Right cardiac atrium (tissue), 5 donors: ENCODE measurements at regions not wholly inside any gene's neighbourhood (a gene's known extent, or its start where the extent isn't known, plus 50 kb on each side); places are given as distances from the start of the nearest gene placed in this dataset.

Experiments used
- ATAC-seq, 2 donors: fragments of 200-7000 bp; cut with Tn5 transposase; one replicate each; pipeline versions ENCODE4 v1.8.0 to v1.9.1; 2020; ENCODE audit warnings: moderate library complexity in 2 of 2, mild to moderate bottlenecking in 1 of 2
- DNase-seq, 3 donors: peaks; one replicate each; pipeline ENCODE4 v3.0.0-alpha.2; 2020
- H3K27ac ChIP-seq: one replicate; pipeline ENCODE4 v1.5.1; 2013; ENCODE audit warnings: mild to moderate bottlenecking, low read length, control low read depth, moderate library complexity
- H3K27me3 ChIP-seq: one replicate; pipeline ENCODE4 v1.6.1; 2013; ENCODE audit not compliant: control insufficient read depth, insufficient read depth
- H3K4me1 ChIP-seq: one replicate; pipeline ENCODE4 v1.6.1; 2013; ENCODE audit warnings: low read length; ENCODE audit not compliant: control insufficient read depth, insufficient read depth
- H3K4me3 ChIP-seq: one replicate; pipeline ENCODE4 v1.5.1; 2013; ENCODE audit warnings: low read length, control low read depth
- H3K9me3 ChIP-seq: one replicate; pipeline ENCODE4 v1.6.1; 2013; ENCODE audit warnings: low read length; ENCODE audit not compliant: control insufficient read depth
- WGBS: extraction: QIAGEN DNeasy Blood & Tissue Kit; methylation state at CpG from one replicate; pipeline ENCODE4 v1.1.7; 2013; 5-methylcytosine and 5-hydroxymethylcytosine counted together
- intact Hi-C, 4 donors: fragments of 100-400 bp; cut with DNase I; formaldehyde crosslinking; loops; one replicate each; pipeline versions ENCODE4 v1.11.0 to v1.14.0; 2022 to 2023
- donor health status: healthy with polysubstance abuse.
- donor health status: DM: no; HTN: yes; CAD: no.
- donor health status: DM: no; HTN: no; CAD: no.
- donor health status: DM: no; HTN: yes; CAD: no; lungs with severe emphysema.
- donor health status: DM: yes; HTN: yes; CAD: no.

DNA sequence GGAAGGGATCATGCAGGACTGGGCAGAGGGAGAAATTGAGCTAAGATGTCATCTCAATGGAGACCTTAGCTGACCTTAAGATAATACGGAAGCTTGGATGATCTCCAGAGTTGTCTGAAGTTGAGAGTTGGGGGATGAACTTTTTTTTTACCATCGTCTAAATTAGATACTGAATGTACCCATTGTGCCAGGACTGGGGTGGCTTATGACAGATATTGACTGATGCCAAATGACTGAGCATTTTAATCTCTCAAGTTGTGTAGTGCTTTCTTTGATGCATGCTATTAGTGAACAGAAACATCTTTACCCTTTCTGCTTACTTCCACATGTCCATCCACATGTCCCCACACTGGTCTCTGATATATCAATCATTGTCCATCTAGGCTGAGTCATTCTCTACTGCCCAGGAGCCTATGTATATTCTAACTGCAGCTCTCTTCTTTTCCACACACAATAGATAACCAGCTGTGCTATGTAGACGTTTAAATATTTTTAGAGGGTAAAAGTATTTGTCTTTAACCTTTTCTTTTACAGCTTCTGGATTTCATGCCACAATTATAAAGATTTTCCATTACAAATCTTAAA, 60.2 kb upstream of the ZKSCAN2 start:
- Histone ChIP-seq H3K27me3 (no peaks in the 10 kb centered on the region), H3K27ac (no peak overlapping the region), H3K4me3 (no peak overlapping the region), H3K9me3 (peaks cover 6% of the 10 kb centered on the region), H3K4me1 (no peaks in the 10 kb centered on the region)
- intact Hi-C loops: no loop called here
- ATAC-seq (no peak), DNase-seq (no peak)
- 53% methylated on average over 3 of the region's 3 CpGs for WGBS

DNA sequence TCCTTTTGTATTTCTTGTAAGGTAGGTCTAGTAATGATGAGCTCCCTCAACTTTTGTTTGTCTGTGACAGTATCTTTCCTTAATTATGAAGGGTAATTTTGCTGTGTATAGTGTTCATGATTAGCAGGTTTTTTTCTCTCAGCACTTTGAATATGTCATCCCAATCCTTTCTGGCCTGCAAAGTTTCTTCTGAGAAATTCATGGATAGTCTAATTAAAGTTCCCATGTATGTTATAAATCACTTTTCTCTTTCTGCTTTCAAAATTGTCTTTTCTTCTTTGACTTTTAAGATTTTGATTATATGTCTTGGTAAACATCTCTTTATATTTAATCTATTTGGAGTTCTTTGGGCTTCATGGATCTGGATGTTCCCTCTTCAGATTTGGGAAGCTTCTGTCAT, 54.3 kb upstream of the ZKSCAN2 start:
- intact Hi-C loops: no loop called here
- ATAC-seq: no peak

DNA sequence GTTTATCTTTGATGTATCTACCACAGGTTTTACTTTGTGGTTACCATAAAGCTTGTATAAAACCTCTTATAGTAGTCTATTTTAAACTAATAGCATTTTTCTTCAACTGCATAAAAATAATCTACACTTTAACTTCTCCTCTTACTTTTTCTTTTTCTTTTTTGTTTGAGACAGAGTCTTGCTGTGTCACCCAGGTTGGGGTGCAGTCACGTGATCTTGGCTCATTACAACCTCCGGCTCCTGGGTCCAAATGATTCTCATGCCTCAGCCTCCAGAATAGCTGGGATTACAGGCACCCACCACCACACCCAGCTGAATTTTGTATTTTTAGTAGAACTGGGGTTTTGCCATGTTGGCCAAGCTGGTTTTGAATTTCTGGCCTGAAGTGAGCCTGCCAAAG, 53.4 kb upstream of the ZKSCAN2 start:
- intact Hi-C loops: no loop called here
- H3K4me3 ChIP-seq: no peak overlapping the region
- WGBS: 79% methylated on average over 2 of the region's 2 CpGs
- DNase-seq (no peak), ATAC-seq (no peak)
- H3K9me3 ChIP-seq: peaks cover 5% of the 10 kb centered on the region
- no peak overlapping the region for H3K27ac ChIP-seq
- no peaks in the 10 kb centered on the region for H3K27me3 ChIP-seq
- no peaks in the 10 kb centered on the region for H3K4me1 ChIP-seq

More for the DNA sequence above, 54.3 kb upstream of the ZKSCAN2 start:
- DNase-seq: no peak
- no peaks in the 10 kb centered on the region for H3K4me1 ChIP-seq
- H3K4me3 ChIP-seq: no peak overlapping the region
- no peak overlapping the region for H3K27ac ChIP-seq
- no peaks in the 10 kb centered on the region for H3K27me3 ChIP-seq
- H3K9me3 ChIP-seq: peaks cover 5% of the 10 kb centered on the region
